Fibroblast of lung (primary cell): ENCODE measurements at regions not wholly inside any gene's neighbourhood (a gene's known extent, or its start where the extent isn't known, plus 50 kb on each side); places are given as distances from the start of the nearest gene placed in this dataset.

Source experiments
- CTCF ChIP-seq, 2 donors: IDR thresholded peaks in 1 of 2; conservative IDR thresholded peaks in 1 of 2; 1 replicate in 1 of 2; 2 replicates in 1 of 2; pipeline ENCODE4 v1.5.1; 2011 to 2012; ENCODE audit warnings: low read length in 2 of 2, control low read depth in 1 of 2, inconsistent platforms in 1 of 2, low read depth in 1 of 2, mild to moderate bottlenecking in 1 of 2
- EZH2 ChIP-seq: IDR thresholded peaks from 2 replicates; pipeline ENCODE4 v1.5.1; 2012; ENCODE audit warnings: low read length, control low read depth, mild to moderate bottlenecking; ENCODE audit errors: missing control alignments

GRCh38 chr4:18397681-18398390 lies 376.3 kb upstream of the LCORL start:
- TF ChIP-seq CTCF (conservative IDR thresholded peaks at IDR 0.05 in 1 of 2, IDR thresholded peaks at IDR 0.05 in 1 of 2; ENCODE audit: low read depth in 1 of 2, low read length in 2 of 2) (no peak), EZH2 (no peak)
